ENCODE measurements at regions not wholly inside any gene's neighbourhood (a gene's known extent, or its start where the extent isn't known, plus 50 kb on each side); places are given as distances from the start of the nearest gene placed in this dataset.

DNA sequence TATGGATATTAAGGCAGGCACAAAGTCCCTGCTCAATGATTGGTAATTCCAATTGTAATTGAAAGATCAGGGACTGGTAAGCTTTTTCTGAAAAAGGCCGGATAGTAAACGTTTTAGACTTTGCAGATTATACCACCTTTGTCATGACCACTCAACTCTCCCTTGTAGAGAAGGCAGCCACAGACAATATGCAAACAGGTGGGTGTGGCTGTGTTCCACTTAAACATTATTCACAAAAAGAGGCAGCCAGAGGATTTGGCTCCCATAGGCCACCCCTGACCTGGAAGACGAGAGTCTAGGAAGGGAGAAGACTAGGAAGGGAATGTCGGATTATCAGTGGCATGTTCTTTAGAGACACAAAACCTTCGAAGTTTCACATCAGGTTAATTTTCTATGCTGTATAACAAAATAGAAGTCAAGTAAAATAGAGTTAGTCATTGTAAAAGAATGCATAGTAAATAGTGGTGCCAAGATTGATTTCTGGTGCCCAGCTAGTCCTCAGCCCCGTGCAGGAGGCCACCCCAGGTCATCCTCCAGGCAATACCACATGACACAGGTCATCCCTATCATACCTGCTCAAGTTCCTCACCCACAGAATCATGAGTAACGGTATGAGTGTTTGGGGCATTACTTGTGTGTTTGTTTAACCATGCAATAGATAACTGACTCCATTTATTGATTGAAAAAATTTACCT is 193.8 kb downstream of the PLPP4 start:
- no peak overlapping the region for H3K4me3 ChIP-seq (ENCODE audit: low read depth, low read length)
- no peak for DNase-seq
- H3K27ac ChIP-seq = no peak overlapping the region
- TF ChIP-seq, protein P1, sequence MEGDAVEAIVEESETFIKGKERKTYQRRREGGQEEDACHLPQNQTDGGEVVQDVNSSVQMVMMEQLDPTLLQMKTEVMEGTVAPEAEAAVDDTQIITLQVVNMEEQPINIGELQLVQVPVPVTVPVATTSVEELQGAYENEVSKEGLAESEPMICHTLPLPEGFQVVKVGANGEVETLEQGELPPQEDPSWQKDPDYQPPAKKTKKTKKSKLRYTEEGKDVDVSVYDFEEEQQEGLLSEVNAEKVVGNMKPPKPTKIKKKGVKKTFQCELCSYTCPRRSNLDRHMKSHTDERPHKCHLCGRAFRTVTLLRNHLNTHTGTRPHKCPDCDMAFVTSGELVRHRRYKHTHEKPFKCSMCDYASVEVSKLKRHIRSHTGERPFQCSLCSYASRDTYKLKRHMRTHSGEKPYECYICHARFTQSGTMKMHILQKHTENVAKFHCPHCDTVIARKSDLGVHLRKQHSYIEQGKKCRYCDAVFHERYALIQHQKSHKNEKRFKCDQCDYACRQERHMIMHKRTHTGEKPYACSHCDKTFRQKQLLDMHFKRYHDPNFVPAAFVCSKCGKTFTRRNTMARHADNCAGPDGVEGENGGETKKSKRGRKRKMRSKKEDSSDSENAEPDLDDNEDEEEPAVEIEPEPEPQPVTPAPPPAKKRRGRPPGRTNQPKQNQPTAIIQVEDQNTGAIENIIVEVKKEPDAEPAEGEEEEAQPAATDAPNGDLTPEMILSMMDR (IDR thresholded peaks at IDR 0.05; ENCODE audit: low read depth, low read length, missing control alignments) = no peak
- no peaks in the 10 kb centered on the region for H3K27me3 ChIP-seq (replicated peaks)
- in situ Hi-C loops (cut with HindIII; ENCODE audit: low pct_ligation_motif_present, low sequenced_read_pairs) = no loop called here
- H3K36me3 ChIP-seq (replicated peaks) = no peaks in the 10 kb centered on the region

DNA sequence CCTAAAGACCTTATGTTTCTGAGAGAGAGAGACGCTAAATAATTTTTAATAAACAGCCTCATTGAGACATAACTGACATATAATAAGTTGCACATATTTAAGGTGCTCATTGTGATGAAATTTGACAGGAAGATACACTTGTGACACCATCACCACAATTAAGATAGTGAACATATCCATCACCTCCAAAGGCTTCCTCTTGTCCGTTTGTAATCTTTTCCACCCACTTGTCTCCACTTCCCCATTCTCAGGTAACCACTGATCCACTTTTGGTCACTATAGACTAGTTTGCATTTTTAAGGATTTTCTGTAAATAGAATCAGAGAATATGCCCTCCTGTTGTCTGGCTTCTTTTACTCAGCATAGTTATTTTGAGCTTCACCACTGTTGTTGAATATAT is 195.1 kb upstream of the WDR11 start:
- in situ Hi-C loops (cut with HindIII; ENCODE audit: low pct_ligation_motif_present, low sequenced_read_pairs) = no loop called here

DNA sequence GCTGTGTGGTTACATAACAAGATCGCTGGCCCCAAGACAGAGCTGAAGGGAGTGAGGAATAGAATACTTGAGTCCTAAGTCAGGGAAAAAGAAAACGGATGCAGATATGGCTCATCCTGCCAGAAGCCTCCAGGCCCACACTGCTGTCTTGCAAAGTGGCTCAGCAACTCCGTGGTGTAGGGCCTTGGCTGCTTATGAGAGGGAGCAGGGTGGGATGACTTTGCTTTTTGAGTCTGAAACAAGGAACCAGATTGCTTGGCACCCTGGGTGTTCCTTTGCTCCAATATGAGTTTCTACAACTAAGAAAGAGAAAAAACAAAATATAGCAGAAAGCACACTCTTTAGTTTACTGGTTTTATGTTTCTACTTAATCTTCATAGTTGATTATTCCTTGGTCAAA is 193.8 kb upstream of the WDR11 start:
- Histone ChIP-seq H3K27ac (no peak overlapping the region), H3K4me3 (ENCODE audit: low read depth, low read length) (no peak overlapping the region), H3K36me3 (replicated peaks) (no peaks in the 10 kb centered on the region), H3K27me3 (replicated peaks) (no peaks in the 10 kb centered on the region)
- in situ Hi-C loops (cut with HindIII; ENCODE audit: low pct_ligation_motif_present, low sequenced_read_pairs) = no loop called here
- TF ChIP-seq, protein P1 (IDR thresholded peaks at IDR 0.05; ENCODE audit: low read depth, low read length, missing control alignments) = no peak
- DNase-seq = no peak

More for the DNA sequence above, 195.1 kb upstream of the WDR11 start:
- Histone ChIP-seq H3K27me3 (replicated peaks) (no peaks in the 10 kb centered on the region), H3K27ac (no peak overlapping the region), H3K36me3 (replicated peaks) (no peaks in the 10 kb centered on the region), H3K4me3 (ENCODE audit: low read depth, low read length) (no peak overlapping the region)
- TF ChIP-seq, protein P1 (IDR thresholded peaks at IDR 0.05; ENCODE audit: low read depth, low read length, missing control alignments) = no peak
- no peak for DNase-seq

DNA sequence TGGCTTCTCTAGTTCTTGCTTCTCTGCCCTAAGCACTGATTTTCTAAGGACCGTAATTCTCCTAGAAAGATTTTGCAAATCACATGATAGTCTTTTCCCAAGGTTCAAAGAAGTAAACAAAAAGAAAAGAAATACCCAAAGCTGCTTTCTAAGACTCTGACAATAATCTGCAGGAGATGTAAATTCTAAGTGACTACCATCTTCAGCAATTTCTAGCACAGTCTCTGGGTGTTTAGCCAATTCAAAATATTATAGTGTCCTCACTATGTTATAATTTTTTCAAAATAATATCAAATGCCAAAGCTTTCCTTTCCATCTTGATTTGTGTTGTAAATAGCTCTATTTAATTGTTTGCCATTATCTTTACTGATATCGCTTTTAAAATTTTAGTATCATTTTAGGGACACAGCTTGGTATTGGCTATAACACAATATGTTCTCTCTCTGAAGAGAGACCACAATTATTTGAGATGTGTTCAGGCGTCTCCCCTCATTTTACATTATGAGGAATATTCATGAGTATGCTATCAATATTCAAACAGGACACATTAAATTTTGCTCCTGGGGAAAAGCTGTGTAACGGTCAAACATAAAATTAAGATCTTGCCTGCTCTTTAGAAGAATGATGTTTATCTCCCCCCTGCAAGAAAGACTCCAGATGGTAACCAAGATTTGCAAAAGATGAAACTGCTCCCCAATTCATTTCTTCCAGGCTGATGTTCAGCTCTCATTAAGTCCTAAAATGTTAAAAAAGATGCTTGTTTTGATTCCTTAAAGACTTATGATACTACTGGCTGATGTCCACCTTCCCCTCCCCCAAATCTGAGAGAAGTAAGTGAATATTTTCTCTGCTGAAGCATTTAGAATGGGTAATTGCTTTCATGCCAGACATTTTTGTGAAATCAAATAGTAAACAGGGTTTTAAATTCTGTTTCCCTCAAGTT is 191.9 kb upstream of the WDR11 start:
- TF ChIP-seq, protein P1 (IDR thresholded peaks at IDR 0.05; ENCODE audit: low read depth, low read length, missing control alignments) = no peak
- no peak for DNase-seq
- in situ Hi-C loops (cut with HindIII; ENCODE audit: low pct_ligation_motif_present, low sequenced_read_pairs) = no loop called here

DNA sequence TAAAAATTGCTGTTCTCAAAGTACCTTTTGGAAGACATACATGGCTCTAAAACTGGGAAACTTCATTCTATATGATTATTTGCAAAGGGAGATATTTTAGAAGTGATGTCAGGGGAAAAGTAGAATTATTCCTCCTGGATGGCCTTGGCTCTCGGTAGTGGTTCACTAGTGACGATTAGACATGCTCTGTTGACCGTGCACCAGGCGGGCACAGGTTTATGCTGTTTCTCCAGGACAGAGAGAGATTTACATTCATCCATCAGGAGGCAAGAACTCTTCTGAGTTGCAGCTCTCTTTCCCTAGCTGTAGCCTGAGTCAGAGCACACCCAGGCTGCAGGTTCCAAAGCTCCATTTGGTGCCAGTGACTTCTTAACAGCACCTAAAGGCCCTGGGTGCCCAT is 184.9 kb upstream of the WDR11 start:
- in situ Hi-C loops (cut with HindIII; ENCODE audit: low pct_ligation_motif_present, low sequenced_read_pairs) = no loop called here
- Histone ChIP-seq H3K4me3 (ENCODE audit: low read depth, low read length) (no peak overlapping the region), H3K36me3 (replicated peaks) (no peaks in the 10 kb centered on the region), H3K27ac (no peak overlapping the region), H3K27me3 (replicated peaks) (no peaks in the 10 kb centered on the region)
- TF ChIP-seq, protein P1 (IDR thresholded peaks at IDR 0.05; ENCODE audit: low read depth, low read length, missing control alignments) = no peak
- no peak for DNase-seq

More for the DNA sequence above, 191.9 kb upstream of the WDR11 start:
- no peaks in the 10 kb centered on the region for H3K36me3 ChIP-seq (replicated peaks)
- no peaks in the 10 kb centered on the region for H3K27me3 ChIP-seq (replicated peaks)
- no peak overlapping the region for H3K27ac ChIP-seq
- H3K4me3 ChIP-seq (ENCODE audit: low read depth, low read length) = no peak overlapping the region

Data from brain microvascular endothelial cell (primary cell).